T-helper 1 cell treated with Interleukin-12 subunit alpha and Interleukin-12 subunit beta and Interleukin-4 antibody, amounts not matched to agents 30 ng/mL and 1 ng/mL, for 36 hours (primary cell): ENCODE measurements at regions not wholly inside any gene's neighbourhood (a gene's known extent, or its start where the extent isn't known, plus 50 kb on each side); places are given as distances from the start of the nearest gene placed in this dataset.
"Not testable (repeated sequence)": the region's sequence is repeated elsewhere in the genome, so short reads cannot be mapped to it uniquely, and the experiment has no call there.

Experiments used
- intact Hi-C: fragments of 100-400 bp; cut with micrococcal nuclease; formaldehyde crosslinking; loops from one replicate; pipeline ENCODE4 v1.15.1; 2024

- intact Hi-C loops: no loop called here
These were observed 438.3 kb upstream of the PRKX start for GRCh38 chrX:4151798-4152197.

DNA sequence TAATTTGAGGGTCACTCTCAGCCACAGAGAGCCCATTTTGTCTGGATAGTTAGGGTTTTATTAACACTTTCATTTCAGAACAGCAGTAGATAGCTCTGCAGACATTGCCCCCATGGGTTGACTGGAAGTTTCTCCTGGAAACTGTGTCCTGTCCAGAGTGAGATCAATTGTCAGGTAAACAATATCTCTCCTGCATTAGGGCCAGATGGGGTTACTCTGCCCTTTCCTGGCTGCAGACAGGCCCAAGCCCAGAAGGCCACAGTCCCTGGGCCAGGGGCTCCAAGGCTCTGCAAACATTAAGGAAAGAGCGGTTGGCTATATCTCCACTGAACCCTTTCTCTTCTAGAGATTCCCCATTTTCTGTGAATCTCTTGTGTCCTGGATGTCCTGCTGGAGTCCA is 436.8 kb upstream of the PRKX start:
- intact Hi-C loops: no loop called here

DNA sequence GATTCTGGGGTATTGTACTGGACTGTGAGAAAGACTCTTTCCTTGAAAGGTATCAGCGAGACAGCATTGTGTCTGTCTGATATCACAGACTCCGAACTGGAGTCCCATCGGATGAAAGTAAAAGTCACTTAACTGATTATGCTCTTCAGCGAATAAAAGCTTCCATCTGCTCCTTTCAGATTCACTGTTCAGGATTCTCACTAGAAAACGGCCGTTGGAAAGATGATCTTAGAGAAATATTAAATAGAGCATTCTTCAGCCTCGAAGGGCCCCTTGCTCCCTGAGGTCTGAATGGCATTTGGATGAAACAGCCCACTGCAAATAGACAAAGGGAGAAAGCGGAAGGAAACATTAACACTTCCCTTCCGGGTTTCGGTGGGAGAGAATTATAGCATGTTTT is 416.2 kb upstream of the PRKX start:
- intact Hi-C loops: no loop called here

DNA sequence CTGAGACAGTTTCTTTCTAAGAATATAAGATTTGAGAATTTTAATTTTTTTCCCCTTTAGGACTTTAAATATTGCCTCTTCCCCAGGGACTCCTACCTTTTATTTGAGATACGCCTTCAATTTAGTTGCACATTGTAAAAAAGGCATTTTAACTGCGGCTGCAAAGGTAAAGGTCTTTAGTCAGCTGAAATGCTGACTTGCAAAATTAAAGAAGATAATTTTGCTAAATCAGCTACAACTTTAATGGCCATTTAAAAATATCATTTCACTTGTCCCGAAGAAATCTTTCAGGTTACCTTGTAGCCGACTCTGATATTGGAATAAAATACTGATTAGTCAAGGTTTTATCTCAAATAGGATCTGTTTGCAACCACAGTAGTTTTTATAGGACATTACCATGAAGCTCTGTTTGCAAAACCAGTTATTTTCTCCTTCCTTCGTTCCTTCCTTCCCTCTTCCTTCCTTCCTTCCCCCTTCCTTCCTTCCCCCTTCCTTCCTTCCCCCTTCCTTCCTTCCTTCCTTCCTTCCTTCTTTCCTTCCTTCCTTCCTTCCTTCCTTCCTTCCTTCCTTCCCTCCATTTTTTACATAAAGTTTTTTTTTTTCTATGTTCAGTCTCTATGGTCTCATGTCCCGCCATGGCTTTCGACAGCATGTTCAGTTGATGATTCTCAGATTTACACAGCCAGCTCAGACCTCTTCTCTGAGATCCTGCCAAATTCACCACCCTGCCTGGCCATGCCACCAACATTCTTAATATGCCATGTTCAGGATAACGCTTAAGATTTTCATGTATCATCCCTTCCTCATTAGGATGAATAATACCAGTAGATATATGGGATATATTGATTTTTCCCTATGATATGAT is 405.4 kb upstream of the PRKX start:
- intact Hi-C loops: no loop called here

DNA sequence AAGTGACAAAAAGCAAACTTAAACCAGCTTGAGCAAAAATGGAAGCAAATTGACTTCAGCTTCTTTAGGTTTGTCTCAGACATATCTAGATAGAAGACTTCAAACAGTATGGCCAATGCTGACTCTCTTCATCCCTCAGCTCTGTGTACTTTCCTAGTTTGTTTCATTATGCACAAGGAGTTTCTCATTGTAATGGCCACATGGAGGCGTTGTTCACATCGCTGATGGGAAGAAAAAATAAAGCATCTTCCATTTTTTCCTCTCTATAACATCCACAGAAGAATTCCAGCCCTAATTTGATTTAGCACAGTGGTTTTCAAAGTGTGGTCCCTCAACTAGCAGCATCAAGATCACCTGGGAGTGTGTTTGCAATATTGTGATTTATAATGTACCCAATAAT is 397.5 kb upstream of the PRKX start:
- intact Hi-C loops: no loop called here

DNA sequence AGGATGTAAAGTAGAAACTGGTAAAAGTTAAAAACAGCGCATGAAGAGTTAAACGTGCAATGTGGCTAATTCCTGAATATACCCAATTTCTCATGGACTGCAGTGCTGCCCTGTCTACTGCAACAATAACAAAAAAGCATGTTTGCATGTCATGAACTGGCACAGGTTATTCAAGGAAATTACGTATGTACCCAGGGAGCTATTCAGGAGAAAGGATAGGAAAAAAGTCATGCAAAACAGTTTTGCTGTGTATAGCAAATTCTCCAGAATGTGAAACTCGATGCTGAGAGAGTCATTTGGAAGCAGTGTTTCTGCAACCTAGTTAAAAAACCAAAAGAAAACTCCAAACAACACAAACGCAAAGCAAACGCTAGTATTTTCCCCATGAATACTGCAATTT is 381.5 kb upstream of the PRKX start:
- intact Hi-C loops: no loop called here

- intact Hi-C loops: no loop called here
These were observed 377.8 kb upstream of the PRKX start for GRCh38 chrX:4091046-4091760.

- intact Hi-C loops: no loop called here
These were observed 346.4 kb upstream of the PRKX start for GRCh38 chrX:4059893-4060292.

GRCh38 chrX:4043951-4044350 is 330.5 kb upstream of the PRKX start:
- intact Hi-C loops: no loop called here

DNA sequence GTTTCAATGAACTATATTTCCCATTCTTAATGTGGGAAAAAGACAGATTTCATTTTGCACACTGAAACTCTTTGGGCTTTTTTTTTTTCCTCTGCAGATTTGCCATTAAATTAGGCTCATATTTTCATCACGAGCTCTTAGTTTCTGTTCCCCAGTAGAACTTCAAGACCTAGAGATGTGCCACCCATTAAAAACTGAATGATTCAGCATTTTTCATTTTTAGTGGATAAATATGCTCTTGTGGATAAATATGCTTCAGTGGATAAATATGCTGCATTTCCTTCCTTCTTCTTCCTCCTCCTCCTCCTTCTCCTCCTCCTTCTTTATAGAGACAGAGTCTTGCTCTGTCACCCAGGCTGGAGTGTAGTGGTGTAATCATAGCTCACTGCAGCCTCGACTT is 322.4 kb upstream of the PRKX start:
- intact Hi-C loops: no loop called here

GRCh38 chrX:4028151-4028550 is 314.7 kb upstream of the PRKX start:
- intact Hi-C loops: no loop called here

GRCh38 chrX:4005281-4005680 is 291.8 kb upstream of the PRKX start:
- intact Hi-C loops: no loop called here

DNA sequence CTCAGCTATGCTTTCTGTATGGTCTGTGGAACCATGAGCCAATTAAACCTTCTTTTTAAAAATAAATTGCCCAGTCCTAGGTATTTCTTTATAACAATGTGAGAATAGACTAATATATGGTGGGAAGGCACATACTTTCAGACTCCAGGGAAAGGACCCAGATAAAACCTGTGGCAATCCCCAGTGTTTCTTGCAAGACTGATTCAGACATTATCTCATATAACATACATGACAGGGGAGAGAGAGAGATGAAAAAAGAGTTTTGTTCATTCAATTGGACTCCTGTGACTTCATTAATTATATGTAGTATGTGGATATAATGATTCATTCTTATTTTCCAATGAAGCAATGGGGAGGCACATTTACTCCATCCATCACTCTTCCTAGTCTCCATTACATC is 291.4 kb upstream of the PRKX start:
- intact Hi-C loops: no loop called here

DNA sequence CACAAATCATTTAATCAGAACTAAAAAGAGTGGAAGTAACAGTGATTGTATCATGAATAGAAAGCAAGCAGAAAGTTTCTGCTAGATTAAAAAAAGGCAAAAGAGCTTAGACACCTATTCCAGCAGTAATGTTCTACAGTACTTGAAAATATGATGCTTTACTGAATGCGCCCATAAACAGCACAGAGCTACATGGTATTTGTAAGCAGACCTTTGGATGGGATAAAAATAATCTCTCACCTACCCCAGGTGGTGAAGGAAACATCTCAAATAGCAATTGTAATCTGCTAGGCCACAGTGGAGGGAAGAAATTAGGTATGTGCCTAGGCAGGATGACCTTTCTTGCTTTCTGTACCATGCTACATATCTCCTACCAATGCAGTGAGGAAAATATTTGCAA is 280.9 kb upstream of the PRKX start:
- intact Hi-C loops: no loop called here

DNA sequence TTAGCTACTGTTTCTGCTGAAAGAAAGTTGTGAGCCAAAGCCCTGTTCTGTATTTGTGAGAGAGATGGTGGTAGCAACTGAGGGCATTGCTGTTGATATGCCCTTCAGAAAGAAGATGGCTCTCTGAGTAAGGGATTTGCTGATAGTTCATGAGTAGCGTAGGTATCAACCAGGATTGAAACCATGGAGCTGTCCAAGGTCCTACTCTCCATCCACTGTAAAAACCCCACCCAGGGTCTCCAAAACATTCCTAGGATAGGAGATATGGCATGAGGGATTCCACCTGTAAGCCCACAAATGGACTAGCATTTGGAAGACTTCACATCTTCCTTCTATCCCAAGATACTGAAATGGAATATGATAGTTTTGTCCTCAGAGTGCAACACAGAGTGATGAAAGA is 277.1 kb upstream of the PRKX start:
- intact Hi-C loops: no loop called here

- intact Hi-C loops: not testable (repeated sequence)
These were observed 258.8 kb upstream of the PRKX start for GRCh38 chrX:3972104-3972858.

DNA sequence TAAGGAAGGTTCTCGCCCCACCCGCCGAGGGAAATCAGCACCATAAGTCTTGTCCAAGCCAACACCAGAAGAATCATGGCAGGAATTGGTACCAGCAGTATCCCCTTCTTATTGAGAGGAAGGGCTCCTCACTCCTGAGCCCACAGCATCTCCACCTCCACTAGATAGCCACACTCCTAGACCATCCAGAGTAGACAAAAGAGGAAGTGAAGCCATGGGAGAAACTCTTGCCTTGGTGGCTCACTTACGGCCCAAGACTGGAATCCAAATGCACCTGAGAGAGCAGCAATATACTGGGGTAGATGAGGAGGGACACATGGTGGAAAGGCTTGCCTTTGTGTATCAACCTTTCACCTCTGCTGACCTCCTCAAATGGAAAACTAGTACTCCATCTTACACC is 255.3 kb upstream of the PRKX start:
- intact Hi-C loops: no loop called here

- intact Hi-C loops: no loop called here
These were observed 250.5 kb upstream of the PRKX start for GRCh38 chrX:3963980-3964379.

GRCh38 chrX:3962511-3963311 is 249.3 kb upstream of the PRKX start:
- intact Hi-C loops: no loop called here

- intact Hi-C loops: no loop called here
These were observed 247.5 kb upstream of the PRKX start for GRCh38 chrX:3960952-3961351.

DNA sequence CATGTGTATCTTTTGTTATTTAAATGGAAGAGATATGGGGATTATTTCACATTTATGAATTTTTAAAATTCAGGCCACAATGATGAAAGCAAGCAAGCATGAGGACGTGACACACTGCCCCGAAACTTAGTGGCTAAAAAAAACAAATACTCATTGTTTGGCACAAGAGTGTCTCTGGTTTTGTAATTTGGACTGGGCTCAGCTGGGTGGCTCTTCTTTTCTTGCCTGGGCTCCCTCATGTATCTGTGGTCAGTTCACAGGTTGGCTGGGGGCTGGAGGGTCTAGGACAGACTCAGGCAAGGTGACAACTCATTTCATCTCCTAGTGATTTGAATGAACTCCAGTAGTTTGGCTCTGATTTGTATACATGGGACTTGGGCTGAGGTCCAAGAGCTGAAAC is 238.4 kb upstream of the PRKX start:
- intact Hi-C loops: no loop called here
